Stimulated activated CD8-positive, alpha-beta memory T cell treated with anti-CD3 and anti-CD28 coated beads, Interleukin-7, amount 100 ng/mL, for 4 hours (primary cell): ENCODE measurements at regions not wholly inside any gene's neighbourhood (a gene's known extent, or its start where the extent isn't known, plus 50 kb on each side); places are given as distances from the start of the nearest gene placed in this dataset.
"Not testable (repeated sequence)": the region's sequence is repeated elsewhere in the genome, so short reads cannot be mapped to it uniquely, and the experiment has no call there.

ENCODE experiments used
- DNase-seq, 2 donors: peaks; one replicate each; pipeline ENCODE4 v3.0.0-alpha.2; 2020; ENCODE audit warnings: low read depth in 2 of 2

DNA sequence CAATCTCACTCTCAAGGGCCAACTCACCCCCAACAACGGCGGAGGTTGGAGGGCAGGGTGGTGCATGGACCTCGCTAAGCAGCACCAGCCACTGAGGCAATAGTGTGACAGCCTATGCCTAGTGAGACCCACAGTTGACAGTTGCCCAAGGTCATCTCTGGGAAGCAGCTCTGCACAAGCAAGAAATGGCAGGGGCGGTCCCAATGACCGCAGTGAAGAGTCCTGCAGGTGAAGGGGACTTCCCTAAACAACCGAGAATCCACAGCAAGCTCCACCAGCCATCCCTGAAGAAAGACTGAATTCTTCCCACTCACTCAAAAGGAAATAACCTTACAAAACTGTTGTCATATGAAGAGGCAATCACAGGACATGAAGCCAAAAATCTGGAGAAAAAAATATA lies 313.4 kb upstream of the ID2 start:
- no peak for DNase-seq

DNA sequence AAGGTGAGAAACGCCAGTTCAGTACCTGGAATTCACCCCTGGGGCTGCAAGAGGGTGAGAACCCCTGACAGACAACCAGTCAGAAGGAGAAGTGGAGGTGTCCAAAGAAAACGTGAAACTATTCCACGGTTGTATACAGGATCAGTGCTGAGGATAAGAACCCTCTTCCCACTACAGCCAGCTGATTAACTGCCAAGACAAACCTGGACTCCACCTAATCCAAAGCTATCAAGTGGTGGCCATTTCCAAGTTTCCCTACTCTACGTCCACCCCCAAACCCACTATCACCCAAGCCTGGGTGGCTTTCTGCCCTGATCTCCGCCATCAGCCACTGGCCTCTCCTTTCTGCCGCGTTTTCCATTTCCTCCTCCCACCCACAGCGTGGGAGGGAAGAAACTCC lies 312.3 kb upstream of the ID2 start:
- no peak for DNase-seq

DNA sequence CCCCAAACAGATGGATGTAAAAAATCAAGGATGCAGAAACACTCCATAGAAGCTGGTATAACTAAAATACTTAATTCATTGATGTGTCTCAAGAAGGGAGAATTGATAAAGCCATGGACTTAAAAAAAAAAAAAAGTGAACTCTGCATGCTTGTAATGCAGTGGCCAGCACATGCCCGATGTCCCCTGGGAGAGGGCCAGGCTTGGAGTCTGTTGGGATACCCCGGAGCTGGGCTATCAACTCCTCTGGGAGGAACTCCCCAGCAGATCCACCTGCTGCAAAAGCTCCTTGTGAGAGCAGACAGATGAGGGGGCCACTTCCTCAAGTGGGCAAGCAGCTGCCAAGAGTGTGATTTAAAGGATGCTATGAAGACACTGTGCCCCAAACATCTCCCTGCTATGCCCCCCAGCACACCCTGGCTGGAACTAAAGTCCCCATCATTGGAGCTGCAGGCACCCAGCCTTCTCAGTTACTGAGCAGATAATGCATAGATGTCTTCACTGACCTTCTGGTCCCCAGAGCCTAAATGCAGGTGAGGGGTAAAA lies 311.5 kb upstream of the ID2 start:
- DNase-seq = no peak

DNA sequence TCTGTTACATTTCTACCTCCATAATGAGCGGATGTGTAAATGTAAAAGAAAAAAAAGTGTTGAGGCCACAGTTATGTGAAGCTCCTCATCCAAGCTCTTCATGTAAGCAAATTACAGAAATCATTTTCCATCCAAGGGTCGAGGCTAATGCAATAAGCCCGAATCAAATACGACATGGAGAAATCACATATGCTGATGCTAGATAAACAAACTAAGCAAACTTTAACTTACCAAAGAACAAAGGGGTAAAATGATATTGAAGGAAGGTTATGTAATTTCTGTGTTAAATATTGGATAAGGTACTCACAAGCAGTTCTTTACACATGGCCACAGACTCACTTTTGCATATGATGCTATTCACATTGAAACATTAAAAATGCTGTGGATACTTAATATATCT lies 310.2 kb upstream of the ID2 start:
- DNase-seq = no peak

DNA sequence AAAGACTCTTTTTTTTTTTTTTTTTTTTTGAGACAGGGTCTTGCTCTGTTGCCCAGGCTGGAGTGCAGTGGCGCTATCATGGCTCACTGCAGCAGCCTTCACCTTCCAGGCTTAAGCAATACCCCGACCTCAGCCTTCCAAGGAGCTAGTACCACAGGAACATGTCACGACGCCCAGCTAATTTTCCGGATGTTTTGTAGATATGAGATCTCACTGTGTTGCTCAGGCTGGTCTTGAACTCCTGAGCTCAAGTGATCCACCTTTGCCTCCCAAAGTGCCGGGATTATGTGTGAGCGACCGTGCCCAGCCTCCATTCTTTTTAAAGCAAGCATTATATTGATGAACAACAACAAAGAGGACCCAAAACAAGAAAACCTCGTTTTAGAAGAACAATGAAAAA lies 307.1 kb upstream of the ID2 start:
- no peak for DNase-seq

DNA sequence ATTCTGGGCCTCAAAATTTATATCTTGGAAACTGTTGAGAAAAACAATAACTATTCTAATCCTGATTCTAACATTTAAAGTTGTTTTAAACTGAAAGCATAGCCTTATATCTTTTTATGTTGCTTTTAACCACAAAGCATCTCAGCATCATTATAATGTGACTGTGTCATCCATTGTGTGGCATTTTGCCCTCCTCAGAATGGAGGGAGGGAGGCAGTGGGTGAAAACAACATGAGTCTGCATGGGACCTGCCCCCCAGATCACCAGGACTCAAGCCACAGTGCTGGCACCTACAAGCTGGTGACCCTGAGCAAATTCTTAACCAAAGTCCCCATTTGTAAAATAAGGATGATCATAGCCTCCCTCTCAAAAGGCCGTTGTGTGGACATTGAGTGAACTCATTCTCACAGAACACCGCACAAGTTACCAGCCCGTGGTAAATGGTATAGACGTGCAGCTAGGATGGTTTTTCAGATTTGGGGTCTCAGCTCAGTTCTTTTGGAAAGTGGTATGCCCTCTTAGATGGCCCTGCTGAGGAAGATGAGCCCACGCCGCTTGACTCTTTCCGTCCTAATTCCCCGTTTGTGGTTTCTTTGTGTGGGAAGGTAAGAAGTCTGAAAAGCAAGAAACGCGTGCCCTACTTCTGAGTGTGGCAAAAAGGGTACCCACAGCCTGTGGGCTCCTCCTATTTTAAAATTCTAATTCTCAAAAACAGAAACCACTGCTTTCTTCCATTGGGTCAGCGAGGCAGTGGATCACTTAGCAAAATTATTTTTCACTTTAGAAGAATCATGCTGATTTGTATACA lies 305.0 kb upstream of the ID2 start:
- no peak for DNase-seq

DNA sequence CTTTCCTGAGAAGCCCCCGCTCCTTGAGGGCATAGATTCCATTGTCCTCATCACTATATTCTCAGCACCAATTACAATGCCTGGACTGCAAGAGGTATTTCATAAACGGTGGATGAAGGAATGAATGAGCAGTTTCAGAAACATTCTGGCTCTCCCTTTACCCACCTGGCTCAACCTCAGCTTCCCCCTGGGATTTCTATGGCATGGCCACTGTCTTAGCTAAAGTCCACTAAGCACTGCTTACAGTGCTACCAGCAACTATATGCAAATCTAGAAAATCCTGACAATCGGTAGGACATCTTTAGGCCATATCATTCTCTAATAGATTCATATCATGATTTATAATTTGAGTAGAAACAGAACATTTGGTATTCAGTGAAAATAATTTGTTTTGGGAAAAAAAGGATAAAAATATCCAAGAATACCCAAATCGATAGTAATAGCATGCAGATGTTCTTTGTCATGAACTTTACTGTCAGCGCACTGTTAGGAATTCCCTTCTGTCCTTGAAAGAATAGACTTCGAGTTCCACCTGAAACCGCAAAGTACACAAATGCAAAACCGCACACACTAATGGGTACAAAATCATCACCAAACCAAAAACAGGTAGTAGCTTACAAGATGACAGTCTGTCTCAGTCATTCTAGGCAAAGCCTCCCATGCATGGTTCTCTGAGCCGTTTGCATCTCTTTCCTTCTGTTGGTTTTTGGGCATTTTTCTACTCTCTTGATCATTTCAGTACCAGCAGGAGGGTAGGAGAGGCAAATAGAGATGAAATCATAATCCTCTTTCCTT lies 303.6 kb upstream of the ID2 start:
- DNase-seq = no peak

DNA sequence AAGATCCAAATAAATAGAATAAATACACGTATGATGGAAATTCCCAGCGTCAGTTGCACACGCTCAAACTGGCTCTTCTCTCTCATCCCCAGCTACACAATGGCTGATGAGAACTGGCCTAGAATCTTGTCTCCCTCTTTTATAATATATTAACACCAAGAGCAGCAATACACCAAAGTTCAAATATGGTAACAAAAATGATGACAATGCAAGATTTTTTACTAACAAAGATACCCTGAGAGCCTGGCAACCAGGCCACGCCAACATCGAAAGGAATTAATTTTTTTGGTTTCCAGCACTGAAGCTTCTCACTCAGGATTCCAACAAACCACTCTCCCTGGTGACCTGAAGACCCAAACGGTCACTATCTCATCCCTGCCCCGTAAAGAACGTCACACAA lies 302.7 kb upstream of the ID2 start:
- DNase-seq = no peak

DNA sequence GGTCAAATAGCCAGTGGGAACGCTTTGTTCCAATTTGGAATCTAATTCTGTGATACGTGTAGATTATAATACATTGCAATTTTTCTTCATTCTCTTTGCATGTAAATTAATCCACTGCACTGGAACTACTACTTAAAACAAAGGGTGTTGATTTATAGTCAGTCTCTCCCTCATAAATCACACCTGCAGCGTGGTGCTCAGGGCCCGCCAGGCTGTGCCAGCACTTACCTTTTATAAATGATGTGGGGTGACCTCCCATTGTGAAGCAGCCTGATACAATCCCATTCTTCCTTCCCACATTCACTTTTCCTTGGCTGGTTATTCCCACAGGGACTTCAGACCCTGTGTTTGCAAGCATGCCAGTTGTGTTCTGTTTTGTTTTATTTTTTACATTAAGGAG lies 302.3 kb upstream of the ID2 start:
- DNase-seq = no peak

DNA sequence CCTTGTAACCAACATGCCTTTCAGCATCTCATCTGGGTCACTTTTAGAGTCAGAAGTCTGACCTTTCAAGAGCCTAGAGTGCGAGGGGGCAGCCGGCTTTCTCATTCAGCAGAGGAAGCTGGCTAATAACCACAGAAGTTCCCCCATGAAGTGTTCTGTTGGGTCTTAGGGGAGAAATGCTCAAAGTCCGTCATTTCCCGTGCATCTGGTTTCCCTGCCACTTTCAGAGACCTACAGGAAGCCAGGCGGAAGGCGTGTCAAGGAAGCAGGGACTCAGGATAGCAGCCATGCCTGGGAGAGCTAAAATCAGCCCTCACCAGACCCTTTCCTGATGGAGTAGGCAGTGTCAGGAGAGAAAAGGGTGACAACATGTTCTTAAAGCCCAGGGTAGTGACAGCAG lies 301.8 kb upstream of the ID2 start:
- no peak for DNase-seq

DNA sequence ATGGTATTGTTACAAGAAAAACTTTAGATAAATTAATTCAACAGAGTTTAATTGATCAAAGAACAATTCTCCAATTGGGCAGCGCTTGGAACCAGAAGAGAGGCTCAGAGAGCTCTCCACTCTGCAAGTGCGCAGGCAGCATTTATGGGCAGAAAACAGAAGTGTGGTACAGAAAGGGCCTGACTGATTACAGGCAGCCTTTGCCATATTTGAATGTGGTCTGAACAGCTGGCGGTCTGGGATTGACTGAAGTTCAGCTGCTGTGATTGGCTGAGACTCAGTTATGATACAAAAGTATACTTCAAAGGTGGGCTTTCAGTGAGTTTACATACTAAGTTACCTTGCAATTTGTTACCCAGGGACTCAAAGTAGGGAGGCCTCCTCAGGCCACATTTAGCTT lies 301.3 kb upstream of the ID2 start:
- no peak for DNase-seq

DNA sequence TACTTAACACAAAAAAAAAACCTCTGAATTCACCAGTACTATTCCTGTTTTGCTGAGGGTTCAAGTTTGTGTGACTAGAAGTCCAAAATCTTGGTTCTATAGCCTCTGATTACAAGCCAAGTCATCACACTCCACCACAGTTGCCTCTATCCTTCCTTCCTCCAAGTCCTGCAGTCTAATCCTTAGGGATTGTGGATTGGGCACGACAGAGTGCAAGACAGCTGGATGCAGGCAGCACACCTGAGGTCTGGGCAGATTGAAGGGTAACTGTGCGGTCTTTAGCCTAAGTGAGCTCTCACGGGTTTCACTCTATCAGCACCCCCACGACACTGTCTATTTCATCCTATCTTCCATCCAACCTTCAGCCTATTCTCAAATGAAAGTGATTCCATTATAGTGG lies 299.4 kb upstream of the ID2 start:
- no peak for DNase-seq

DNA sequence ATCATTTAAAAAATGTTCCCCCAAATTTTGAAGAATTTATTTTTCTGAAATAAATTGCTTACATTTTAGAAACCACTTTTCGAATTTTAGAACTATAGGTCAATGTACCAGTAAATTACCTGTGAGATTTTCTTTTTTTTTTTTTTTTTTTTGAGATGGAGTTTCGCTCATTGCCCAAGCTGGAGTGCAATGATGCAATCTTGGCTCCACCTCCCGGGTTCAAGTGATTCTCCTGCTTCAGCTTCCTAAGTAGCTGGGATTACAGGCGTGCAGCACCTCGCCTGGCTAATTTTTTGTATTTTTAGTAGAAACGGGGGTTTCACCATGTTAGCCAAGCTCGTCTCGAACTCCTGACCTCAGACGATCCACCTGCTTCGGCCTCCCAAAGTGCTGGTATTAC lies 295.1 kb upstream of the ID2 start:
- DNase-seq = not testable (repeated sequence)

DNA sequence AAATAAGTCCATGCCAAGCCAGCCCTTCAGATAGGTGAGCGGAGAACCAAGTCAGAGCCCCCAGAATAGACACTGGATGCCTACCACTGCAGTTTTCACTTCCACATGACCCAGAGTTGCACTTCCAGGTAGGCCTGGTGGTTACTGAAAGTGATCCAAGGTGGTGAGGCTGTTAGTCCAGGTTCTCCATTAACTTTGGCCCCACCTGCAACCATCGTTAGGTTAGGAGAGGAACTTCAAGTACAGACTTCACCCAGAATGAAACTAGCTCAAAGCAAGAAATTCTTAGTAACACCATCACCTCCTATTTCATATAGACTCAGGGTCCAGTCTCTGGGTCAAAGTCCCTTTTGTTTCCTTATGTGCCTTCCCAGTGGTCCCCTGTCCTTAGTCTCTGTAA lies 293.1 kb upstream of the ID2 start:
- DNase-seq = no peak

DNA sequence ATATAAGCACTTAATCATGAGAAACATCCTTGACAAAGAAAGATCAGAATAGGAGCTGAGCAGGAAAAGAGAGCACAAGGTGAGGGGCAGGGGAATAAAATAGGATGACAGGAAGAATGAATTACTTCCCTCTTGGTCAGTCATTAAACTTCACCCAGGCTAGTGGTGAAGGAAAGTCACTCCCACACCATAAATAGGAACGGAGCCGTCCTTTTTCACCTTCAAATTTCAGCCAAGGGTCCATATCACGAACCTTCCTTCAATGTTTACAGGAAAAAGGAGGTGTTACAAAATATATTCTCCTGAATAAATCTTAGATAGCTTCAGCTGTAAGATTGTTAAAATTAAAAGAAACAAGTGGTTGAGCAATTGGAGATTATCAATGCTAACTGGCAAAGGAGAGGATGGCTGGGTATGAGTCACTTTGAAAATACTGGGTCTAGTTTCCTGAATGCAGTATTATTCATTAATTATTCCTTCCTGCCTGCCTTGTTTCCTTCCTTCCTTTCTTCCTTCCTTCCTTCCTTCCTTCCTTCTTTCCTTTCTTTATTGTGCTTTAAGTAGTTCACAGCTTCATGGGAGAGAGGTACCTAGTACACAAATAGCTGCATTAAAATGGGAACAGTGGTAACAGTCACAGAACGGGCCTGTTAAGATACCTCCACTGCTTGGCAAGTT lies 292.3 kb upstream of the ID2 start:
- DNase-seq = no peak

DNA sequence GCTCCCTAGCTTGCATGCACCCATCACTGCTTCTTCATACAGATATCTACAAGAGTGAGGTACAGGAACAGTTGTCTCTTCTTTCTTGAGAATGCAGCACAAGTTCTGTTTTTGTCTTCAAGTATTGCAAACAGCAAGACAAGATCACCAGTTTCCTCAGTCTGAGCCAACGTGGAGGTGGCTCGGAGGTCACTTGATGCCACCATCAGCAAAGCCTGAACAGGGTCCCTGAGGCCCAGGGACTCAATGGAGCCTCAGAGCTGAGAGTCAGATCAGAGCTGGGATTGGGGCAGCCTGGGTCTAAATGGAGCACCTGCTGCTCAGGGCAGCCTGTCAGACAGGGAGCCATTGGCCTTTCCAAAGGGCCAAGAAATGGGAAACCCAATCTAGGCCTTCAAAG lies 290.7 kb upstream of the ID2 start:
- DNase-seq = no peak

DNA sequence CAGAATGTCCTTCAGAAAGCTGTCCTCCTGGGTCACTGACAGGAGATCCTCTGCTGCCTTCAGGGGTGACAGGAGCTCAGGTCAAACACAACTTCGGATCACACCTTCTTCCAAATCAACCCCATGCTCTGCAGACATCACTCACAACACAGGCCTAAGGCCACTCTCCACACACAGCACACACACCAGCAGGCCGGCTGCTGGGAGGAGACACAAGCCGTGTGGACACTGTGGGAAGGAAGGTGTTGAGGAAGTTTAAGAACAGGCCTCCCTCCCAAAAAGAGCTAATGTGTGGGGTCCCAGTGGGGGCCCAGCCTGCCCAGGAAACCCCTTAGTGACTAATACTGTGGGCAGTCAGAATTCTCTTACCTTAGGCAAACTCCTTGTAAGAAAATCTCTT lies 290.3 kb upstream of the ID2 start:
- no peak for DNase-seq

DNA sequence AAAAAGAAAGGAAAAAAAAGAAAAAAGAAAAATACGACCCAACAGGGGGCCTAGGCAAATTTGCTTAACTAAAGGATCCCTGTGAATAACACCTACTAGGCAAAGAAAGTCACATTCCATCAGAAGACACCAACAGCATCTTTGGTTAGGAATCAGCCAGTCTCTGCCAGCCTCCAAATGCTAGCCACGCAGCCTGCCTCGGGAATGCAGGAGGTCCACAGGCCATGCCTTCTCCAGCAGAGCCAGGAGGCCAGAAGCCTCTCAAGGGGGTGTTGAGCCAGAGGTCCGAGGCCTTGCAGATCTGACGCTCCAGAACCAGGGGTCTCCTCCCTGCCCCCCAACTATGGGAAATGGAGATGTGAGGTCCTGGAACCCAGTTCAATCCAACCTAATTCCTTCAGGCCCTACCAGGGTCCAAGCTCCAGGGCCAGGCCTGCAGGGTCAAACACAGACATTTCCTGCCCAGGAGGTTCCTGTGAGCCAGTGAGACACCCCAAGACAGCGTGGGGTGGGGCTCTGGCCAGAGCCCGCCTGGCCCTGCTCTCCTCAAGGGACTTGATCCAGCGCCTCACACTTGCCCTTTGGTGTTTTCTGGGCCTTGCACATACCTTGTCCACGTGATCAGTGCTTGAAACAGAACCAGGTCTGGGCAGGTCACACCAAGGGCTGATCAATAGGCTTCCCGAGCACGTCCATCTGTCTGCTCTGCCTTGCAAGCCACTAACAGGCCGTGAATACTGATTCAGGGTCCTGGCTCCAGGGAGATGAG lies 289.6 kb upstream of the ID2 start:
- DNase-seq = no peak

DNA sequence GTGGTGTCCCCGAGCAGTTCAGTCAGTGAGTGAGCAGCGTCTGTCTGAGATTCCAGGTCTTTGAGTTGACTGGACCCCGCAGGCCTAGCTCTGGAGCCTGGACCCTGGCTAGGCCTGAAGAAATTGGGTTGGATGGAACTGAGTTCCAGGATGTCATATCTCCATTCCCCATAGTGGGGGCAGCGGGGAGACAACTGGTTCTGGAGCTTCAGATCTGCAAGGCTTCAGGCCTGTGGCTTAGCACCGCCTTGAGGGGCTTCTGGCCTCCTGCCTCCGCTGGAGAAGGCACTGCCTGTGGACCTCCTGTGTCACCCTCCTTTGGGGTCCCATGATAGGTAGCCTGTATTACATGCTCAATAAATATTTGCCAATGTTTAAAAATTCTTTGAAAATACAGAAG lies 288.4 kb upstream of the ID2 start:
- DNase-seq = no peak

DNA sequence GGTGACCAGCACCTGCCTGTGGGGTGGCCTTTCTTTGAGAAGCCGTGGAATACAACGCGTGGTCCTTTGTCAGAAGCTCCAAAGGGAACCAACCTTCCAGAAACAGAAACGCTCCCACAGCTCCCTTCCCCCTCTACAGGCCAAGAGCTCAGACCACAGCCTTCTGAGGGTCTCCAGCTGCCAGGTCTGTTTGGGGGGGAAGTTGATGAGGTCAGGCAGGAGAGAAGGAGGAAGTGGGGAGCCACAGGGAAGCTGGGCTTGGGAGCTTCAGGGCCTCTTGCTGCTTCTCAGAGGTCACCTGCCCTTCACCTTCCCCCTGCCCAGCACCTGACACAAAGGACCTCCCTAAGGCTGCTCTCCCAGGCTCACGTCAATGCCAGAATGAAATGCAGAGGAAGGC lies 287.7 kb upstream of the ID2 start:
- DNase-seq = no peak

DNA sequence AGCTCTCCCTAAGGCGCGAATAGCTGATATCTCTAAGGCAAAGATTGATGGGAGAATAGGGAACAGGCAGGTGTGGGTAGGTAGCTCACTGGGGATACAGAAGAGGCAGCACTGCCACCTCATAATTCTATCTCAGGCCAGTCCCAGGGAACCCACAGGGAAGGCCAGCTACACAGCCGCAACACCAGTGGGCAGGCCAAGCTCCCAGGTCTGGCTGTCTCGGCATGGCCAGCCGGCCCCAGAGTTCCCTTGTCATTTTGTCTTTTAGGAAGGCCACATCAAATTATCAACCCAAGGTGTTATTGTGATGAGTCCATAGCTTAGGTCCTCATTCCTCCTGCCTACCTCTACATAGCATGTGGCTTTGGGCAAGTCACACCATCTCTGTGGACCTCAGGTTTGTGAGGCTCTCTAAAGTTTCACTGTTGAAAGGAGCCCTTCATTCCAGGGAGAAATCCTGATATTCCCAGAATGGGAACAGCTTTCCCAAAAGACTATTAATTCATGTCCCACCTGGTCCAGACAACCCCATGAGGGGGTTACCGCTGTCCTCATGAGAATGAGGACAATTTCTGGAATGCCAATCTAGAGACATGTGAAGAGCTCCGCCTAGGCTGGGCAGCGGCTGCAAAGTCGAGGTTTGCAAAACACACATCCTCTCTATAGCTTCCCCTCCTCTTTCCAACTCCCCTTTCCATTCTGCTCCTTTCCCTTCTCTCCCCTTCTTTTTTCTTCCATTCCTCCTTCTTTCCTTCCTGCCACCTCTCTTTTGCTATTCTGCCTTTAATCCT lies 287.1 kb upstream of the ID2 start:
- DNase-seq = no peak
